ENCODE measurements at regions not wholly inside any gene's neighbourhood (a gene's known extent, or its start where the extent isn't known, plus 50 kb on each side); places are given as distances from the start of the nearest gene placed in this dataset.
A peak's percentile ranks its signal among the peaks of the same experiment; 100 is the strongest.
"Not testable (repeated sequence)": the region's sequence is repeated elsewhere in the genome, so short reads cannot be mapped to it uniquely, and the experiment has no call there.

DNA sequence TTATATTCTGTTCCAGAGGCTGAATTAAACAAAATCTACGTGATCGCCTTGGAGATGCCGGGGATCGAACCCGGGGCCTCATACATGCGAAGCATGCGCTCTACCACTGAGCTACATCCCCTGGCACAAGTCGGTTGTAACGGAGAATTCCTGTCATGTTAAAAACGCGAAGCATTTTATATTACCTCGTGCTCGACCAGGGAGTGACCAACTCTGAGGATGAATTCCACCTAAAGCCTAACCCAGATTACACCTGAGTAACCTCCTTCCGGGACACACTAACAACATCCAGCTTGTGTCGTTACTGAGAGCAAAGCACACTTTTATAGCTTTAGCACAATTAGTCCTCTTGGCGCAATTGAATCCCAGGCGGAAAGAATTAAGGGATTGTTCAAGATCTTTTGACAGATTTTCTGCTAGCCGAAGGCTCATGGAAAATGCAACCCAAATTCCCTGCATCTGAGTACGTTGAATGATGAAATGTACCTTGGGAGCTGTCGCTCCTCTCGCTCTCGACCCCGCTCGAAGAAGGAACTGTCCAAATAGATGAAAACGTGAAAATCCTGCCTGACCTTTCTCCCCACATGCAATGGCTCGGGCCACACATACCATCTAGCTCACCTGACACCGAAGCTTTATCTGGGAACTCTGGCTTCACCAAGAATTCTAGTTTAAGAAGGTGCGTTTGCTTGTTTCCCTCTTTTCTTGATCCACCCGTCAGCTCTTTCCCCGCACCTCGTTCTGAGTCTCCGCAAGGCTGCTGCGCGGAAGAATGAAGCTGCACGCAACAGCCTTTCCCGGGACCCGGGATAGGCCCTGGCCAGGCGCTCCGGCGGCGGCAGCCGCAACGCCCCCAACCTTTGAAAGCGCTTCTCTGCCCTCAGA is 148.3 kb downstream of the GPX5 start:
- Histone ChIP-seq H3K4me1 (peaks cover 7% of the 10 kb centered on the region), H3K4me3 (no peak overlapping the region), H3K36me3 (no peaks in the 10 kb centered on the region), H3K9me3 (no peaks in the 10 kb centered on the region), H3K27ac (no peak overlapping the region), H3K27me3 (peaks cover 53% of the 10 kb centered on the region)
- TF ChIP-seq, protein P1, sequence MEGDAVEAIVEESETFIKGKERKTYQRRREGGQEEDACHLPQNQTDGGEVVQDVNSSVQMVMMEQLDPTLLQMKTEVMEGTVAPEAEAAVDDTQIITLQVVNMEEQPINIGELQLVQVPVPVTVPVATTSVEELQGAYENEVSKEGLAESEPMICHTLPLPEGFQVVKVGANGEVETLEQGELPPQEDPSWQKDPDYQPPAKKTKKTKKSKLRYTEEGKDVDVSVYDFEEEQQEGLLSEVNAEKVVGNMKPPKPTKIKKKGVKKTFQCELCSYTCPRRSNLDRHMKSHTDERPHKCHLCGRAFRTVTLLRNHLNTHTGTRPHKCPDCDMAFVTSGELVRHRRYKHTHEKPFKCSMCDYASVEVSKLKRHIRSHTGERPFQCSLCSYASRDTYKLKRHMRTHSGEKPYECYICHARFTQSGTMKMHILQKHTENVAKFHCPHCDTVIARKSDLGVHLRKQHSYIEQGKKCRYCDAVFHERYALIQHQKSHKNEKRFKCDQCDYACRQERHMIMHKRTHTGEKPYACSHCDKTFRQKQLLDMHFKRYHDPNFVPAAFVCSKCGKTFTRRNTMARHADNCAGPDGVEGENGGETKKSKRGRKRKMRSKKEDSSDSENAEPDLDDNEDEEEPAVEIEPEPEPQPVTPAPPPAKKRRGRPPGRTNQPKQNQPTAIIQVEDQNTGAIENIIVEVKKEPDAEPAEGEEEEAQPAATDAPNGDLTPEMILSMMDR (IDR thresholded peaks at IDR 0.05) = no peak
- DNase-seq = no peak
- ATAC-seq = peak; percentile 31
- intact Hi-C loops (cut with DNase I) = no loop called here

DNA sequence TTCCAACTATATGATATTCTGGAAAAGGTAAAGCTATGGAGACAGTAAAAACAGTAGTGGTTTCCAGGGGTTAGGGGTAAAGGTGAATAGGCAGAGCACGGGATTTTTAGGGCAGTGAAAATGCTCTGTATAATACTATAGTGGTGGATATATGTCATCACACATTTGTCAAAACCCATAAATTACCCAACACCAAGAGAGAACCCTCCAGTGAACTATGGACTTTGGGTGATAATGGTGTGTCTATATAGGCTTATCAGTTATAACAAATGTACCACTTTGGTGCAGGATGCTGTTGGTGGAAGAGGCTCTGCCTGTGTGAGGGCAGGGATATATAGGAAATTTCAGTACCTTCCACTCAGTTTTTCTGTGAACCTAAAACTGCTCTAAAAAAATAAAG is 149.9 kb downstream of the GPX5 start:
- no peaks in the 10 kb centered on the region for H3K9me3 ChIP-seq
- H3K4me1 ChIP-seq = peaks cover 7% of the 10 kb centered on the region
- no peaks in the 10 kb centered on the region for H3K36me3 ChIP-seq
- H3K27ac ChIP-seq = no peak overlapping the region
- DNase-seq = no peak
- no peak overlapping the region for H3K4me3 ChIP-seq
- no peak for ATAC-seq
- H3K27me3 ChIP-seq = peaks cover 61% of the 10 kb centered on the region
- intact Hi-C loops (cut with DNase I) = no loop called here
- TF ChIP-seq, protein P1 (IDR thresholded peaks at IDR 0.05) = no peak

DNA sequence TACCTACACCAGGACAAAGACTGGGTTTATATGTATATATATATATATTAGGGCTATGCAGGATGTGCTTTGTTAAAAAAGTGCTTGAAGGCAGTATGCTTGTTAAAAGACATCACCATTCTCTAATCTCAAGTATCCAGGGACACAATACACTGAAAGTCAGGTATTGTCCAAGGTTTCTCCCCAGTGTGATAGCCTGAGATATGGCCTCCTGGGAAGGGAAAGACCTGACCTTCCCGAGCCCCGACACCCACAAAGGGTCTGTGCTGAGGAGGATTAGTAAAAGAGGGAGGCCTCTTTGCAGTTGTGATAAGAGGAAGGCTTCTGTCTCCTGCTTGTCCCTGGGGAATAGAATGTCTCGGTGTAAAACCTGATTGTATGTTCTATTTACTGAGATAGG is 156.9 kb downstream of the GPX5 start:
- DNase-seq (no peak), ATAC-seq (no peak)
- H3K27ac ChIP-seq = no peak overlapping the region
- TF ChIP-seq, protein P1 (IDR thresholded peaks at IDR 0.05) = no peak
- H3K9me3 ChIP-seq = no peaks in the 10 kb centered on the region
- no peaks in the 10 kb centered on the region for H3K4me1 ChIP-seq
- H3K27me3 ChIP-seq = peaks cover 65% of the 10 kb centered on the region
- intact Hi-C loops (cut with DNase I) = loop anchor here (10.0 kb wide), 1 partner anchor 332 kb away; no protein-coding TSS in a partner anchor
- no peaks in the 10 kb centered on the region for H3K36me3 ChIP-seq
- H3K4me3 ChIP-seq = no peak overlapping the region

DNA sequence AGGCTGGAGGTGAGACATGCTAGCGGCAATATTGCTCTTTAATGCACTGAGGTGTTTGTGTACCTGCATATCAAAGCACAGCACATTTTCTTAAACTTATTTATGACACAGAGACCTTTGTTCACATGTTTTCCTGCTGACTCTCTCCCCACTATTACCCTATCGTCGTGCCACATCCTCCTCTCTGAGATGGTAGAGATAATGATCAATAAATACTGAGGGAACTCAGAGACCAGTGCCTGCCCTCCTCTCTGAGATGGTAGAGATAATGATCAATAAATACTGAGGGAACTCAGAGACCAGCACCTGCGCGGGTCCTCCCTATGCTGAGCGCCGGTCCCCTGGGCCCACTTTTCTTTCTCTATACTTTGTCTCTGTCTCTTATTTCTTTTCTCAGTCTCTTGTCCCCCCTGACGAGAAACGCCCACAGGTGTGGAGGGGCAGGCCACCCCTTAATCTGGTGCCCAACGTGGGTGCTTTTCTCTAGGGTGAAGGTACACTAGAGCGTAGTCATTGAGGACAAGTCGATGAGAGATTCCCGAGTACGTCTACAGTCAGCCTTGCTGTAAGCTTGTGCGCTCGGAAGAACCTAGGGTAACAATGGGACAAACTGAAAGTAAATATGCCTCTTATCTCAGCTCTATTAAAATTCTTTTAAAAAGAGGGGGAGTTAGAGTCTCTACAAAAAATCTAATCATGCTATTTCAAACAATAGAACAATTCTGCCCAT is 157.4 kb downstream of the GPX5 start:
- not testable (repeated sequence) for H3K4me3 ChIP-seq, H3K27ac ChIP-seq, H3K9me3 ChIP-seq, ATAC-seq, DNase-seq, H3K36me3 ChIP-seq, H3K4me1 ChIP-seq
- intact Hi-C loops (cut with DNase I) = loop anchor here (10.0 kb wide), 1 partner anchor 332 kb away; no protein-coding TSS in a partner anchor
- H3K27me3 ChIP-seq = peaks cover 67% of the 10 kb centered on the region

DNA sequence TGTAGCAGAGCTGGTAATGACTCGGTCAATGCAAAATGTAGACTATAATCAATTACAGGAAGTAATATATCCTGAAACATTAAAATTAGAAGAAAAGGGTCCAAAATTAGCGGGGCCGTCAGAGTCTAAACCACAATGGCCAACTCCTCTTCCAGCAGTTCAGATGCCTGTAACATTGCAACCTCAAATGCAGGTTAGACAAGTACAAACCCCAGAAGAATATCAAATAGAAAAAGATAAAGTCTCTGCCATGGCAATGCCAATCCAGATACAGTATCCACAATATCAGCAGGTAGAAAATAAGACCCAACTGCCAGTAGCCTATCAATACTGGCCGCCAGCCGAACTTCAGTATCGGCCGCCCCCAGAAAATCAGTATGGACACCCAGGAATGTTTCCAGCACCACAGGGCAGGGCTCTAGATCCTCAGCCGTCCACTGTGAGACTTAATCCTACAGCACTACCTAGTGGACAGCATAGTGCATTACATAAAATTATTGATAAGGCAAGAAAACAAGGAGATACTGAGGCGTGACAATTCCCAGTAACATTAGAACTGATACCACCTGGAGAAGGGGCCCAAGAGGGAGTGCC is 158.4 kb downstream of the GPX5 start:
- ATAC-seq (peak; percentile 89), DNase-seq (no peak)
- TF ChIP-seq, protein P1 (IDR thresholded peaks at IDR 0.05) = peak; percentile 49
- Histone ChIP-seq H3K9me3 (no peaks in the 10 kb centered on the region), H3K4me3 (no peak overlapping the region), H3K4me1 (no peaks in the 10 kb centered on the region), H3K36me3 (no peaks in the 10 kb centered on the region), H3K27me3 (peaks cover 71% of the 10 kb centered on the region), H3K27ac (no peak overlapping the region)
- intact Hi-C loops (cut with DNase I) = loop anchor here (10.0 kb wide), 1 partner anchor 331 kb away; no protein-coding TSS in a partner anchor

DNA sequence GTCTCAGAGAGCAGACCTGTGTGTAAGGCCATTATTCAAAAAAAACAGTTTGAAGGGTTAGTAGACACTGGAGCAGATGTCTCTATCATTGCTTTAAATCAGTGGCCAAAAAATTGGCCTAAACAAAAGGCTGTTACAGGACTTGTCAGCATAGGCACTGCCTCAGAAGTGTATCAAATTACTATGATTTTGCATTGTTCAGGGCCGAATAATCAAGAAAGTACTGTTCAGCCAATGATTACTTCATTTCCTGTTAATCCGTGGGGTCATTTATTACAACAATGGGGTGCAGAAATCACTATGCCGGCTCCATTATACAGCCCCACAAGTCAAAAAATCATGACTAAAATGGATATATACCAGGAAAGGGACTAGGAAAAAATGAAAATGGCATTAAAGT is 160.3 kb downstream of the GPX5 start:
- not testable (repeated sequence) for ATAC-seq

More for the DNA sequence above, 160.3 kb downstream of the GPX5 start:
- H3K27me3 ChIP-seq = peaks cover 55% of the 10 kb centered on the region
- not testable (repeated sequence) for H3K4me1 ChIP-seq, H3K36me3 ChIP-seq, DNase-seq, H3K9me3 ChIP-seq, H3K4me3 ChIP-seq, H3K27ac ChIP-seq
- intact Hi-C loops (cut with DNase I) = loop anchor here (10.0 kb wide), 1 partner anchor 329 kb away; no protein-coding TSS in a partner anchor
